H9 (cell line): ENCODE measurements at regions not wholly inside any gene's neighbourhood (a gene's known extent, or its start where the extent isn't known, plus 50 kb on each side); places are given as distances from the start of the nearest gene placed in this dataset.

Experiments
- DNase-seq: peaks from one replicate; pipeline ENCODE4 v3.0.0-alpha.2; 2017
- H2AFZ ChIP-seq: one replicate; pipeline ENCODE4 v1.6.1; 2013; ENCODE audit warnings: mild to moderate bottlenecking, low read length, control low read depth, moderate library complexity
- H2AK5ac ChIP-seq: 2 replicates; pipeline ENCODE4 v1.6.1; 2013; ENCODE audit warnings: low read length, control low read depth, mixed read lengths; ENCODE audit not compliant: insufficient read length
- H2BK120ac ChIP-seq: one replicate; pipeline ENCODE4 v1.6.1; 2013; ENCODE audit warnings: low read depth, mild to moderate bottlenecking, low read length, control low read depth, inconsistent platforms; ENCODE audit not compliant: poor library complexity, severe bottlenecking
- H2BK12ac ChIP-seq: 2 replicates; pipeline ENCODE4 v1.6.1; 2013; ENCODE audit warnings: low read length, control low read depth, mixed read lengths, low read depth; ENCODE audit not compliant: insufficient read length
- H2BK15ac ChIP-seq: 2 replicates; pipeline ENCODE4 v1.6.1; 2013; ENCODE audit warnings: low read depth, low read length, control low read depth
- H2BK20ac ChIP-seq: one replicate; pipeline ENCODE4 v1.6.1; 2013; ENCODE audit warnings: low read depth, mild to moderate bottlenecking, low read length, control low read depth, inconsistent platforms; ENCODE audit not compliant: poor library complexity, severe bottlenecking
- H2BK5ac ChIP-seq: 2 replicates; pipeline ENCODE4 v1.6.1; 2013; ENCODE audit warnings: low read length, control low read depth, mixed read lengths; ENCODE audit not compliant: insufficient read length
- H3K14ac ChIP-seq: 2 replicates; pipeline ENCODE4 v1.6.1; 2013; ENCODE audit warnings: low read length, control low read depth; ENCODE audit not compliant: insufficient read depth
- H3K18ac ChIP-seq: 2 replicates; pipeline ENCODE4 v1.6.1; 2013; ENCODE audit warnings: low read depth, mild to moderate bottlenecking, mixed read lengths, low read length, control low read depth; ENCODE audit not compliant: insufficient read length
- H3K23ac ChIP-seq: 2 replicates; pipeline ENCODE4 v1.6.1; 2013; ENCODE audit warnings: low read length, control low read depth, mixed read lengths, low read depth; ENCODE audit not compliant: insufficient read length
- H3K23me2 ChIP-seq: 2 replicates; pipeline ENCODE4 v1.6.1; 2013; ENCODE audit warnings: low read depth, mild to moderate bottlenecking, mixed read lengths, low read length, control low read depth; ENCODE audit not compliant: insufficient read length, poor library complexity, severe bottlenecking
- H3K27ac ChIP-seq: 2 replicates; pipeline ENCODE4 v1.5.1; 2013; ENCODE audit warnings: low read length, control low read depth, mixed read lengths, low read depth; ENCODE audit not compliant: insufficient read length
- H3K27me3 ChIP-seq: 2 replicates; pipeline ENCODE4 v1.6.1; 2013; ENCODE audit warnings: low read length, control low read depth, inconsistent platforms; ENCODE audit not compliant: insufficient read depth
- H3K4ac ChIP-seq: 2 replicates; pipeline ENCODE4 v1.6.1; 2013; ENCODE audit warnings: low read depth, mild to moderate bottlenecking, control low read depth, inconsistent platforms, low read length, moderate library complexity
- H3K4me1 ChIP-seq: 2 replicates; pipeline ENCODE4 v1.6.1; 2013; ENCODE audit warnings: low read length, control low read depth, inconsistent platforms; ENCODE audit not compliant: insufficient read depth
- H3K4me2 ChIP-seq: 2 replicates; pipeline ENCODE4 v1.6.1; 2013; ENCODE audit warnings: low read length, control low read depth, mixed read lengths; ENCODE audit not compliant: insufficient read length, insufficient read depth
- H3K56ac ChIP-seq: 2 replicates; pipeline ENCODE4 v1.6.1; 2013; ENCODE audit warnings: low read depth, mild to moderate bottlenecking, mixed read lengths, low read length, control low read depth; ENCODE audit not compliant: insufficient read length
- H3K79me1 ChIP-seq: 2 replicates; pipeline ENCODE4 v1.6.1; 2013; ENCODE audit warnings: low read depth, mild to moderate bottlenecking, moderate library complexity, low read length, control low read depth, inconsistent platforms; ENCODE audit not compliant: insufficient read depth, poor library complexity, severe bottlenecking
- H3K79me2 ChIP-seq: 2 replicates; pipeline ENCODE4 v1.6.1; 2013; ENCODE audit warnings: low read length, control low read depth, inconsistent platforms; ENCODE audit not compliant: insufficient read depth
- H3K9ac ChIP-seq: 2 replicates; pipeline ENCODE4 v1.6.1; 2013; ENCODE audit warnings: low read length, control low read depth, mixed read lengths; ENCODE audit not compliant: insufficient read length; ENCODE audit errors: extremely low read depth
- H3K9me3 ChIP-seq: one replicate; pipeline ENCODE4 v1.6.1; 2013; ENCODE audit warnings: low read depth, low read length, inconsistent platforms; ENCODE audit not compliant: control insufficient read depth
- H3T11ph ChIP-seq: one replicate; pipeline ENCODE4 v1.6.1; 2013; ENCODE audit warnings: mild to moderate bottlenecking, low read length, control low read depth, inconsistent platforms
- H4K20me1 ChIP-seq: one replicate; pipeline ENCODE4 v1.6.1; 2013; ENCODE audit not compliant: control insufficient read depth, insufficient read length, insufficient read depth
- H4K5ac ChIP-seq: 2 replicates; pipeline ENCODE4 v1.6.1; 2013; ENCODE audit warnings: low read depth, mild to moderate bottlenecking, mixed read lengths, low read length, control low read depth; ENCODE audit not compliant: insufficient read length
- H4K8ac ChIP-seq: replicated peaks from 2 replicates; pipeline ENCODE4 v1.6.1; 2013; ENCODE audit warnings: low read length, control low read depth, mixed read lengths, low read depth; ENCODE audit not compliant: insufficient read length
- H4K91ac ChIP-seq: 2 replicates; pipeline ENCODE4 v1.6.1; 2013; ENCODE audit warnings: low read depth, mild to moderate bottlenecking, moderate library complexity, mixed read lengths, low read length, control low read depth; ENCODE audit not compliant: insufficient read length
- H3K27ac Mint-ChIP-seq, 3 experiments: 2 replicates in 2 of 3; 3 replicates in 1 of 3; pipeline ENCODE4 v1.8.0; 2020 to 2021; ENCODE audit warnings: mixed read lengths in 3 of 3, mild to moderate bottlenecking in 1 of 3, moderate library complexity in 1 of 3
- H3K27me3 Mint-ChIP-seq: 2 replicates; pipeline ENCODE4 v1.8.0; 2021; ENCODE audit warnings: low read depth, mild to moderate bottlenecking, moderate library complexity, mixed read lengths
- H3K36me3 Mint-ChIP-seq, 3 experiments: 2 replicates in 2 of 3; 3 replicates in 1 of 3; pipeline ENCODE4 v1.8.0; 2020 to 2021; ENCODE audit warnings: low read depth in 3 of 3, mixed read lengths in 3 of 3; ENCODE audit not compliant: insufficient read depth in 1 of 3
- H3K4me1 Mint-ChIP-seq, 2 experiments: 2 replicates each; pipeline ENCODE4 v1.8.0; 2020; ENCODE audit warnings: mixed read lengths in 2 of 2
- H3K4me3 Mint-ChIP-seq, 2 experiments: 2 replicates in 1 of 2; 3 replicates in 1 of 2; pipeline ENCODE4 v1.8.0; 2020 to 2021; ENCODE audit warnings: mild to moderate bottlenecking in 2 of 2, mixed read lengths in 2 of 2, moderate library complexity in 1 of 2
- H3K9me3 Mint-ChIP-seq, 2 experiments: 2 replicates in 1 of 2; 3 replicates in 1 of 2; pipeline ENCODE4 v1.8.0; 2020; ENCODE audit warnings: mild to moderate bottlenecking in 2 of 2, mixed read lengths in 2 of 2, moderate library complexity in 1 of 2
- WGBS: extraction: QIAGEN DNeasy Blood & Tissue Kit; methylation state at CpG from one replicate; pipeline ENCODE4 v1.1.7; 2013; ENCODE audit warnings: missing lambda C conversion rate, low lambda C conversion rate, mixed read lengths; ENCODE audit not compliant: insufficient read length; ENCODE audit errors: extremely low coverage; 5-methylcytosine and 5-hydroxymethylcytosine counted together
- TF ChIP-seq, protein P1 (sequence below): fragments of 200-600 bp; sonication (generic); conservative IDR thresholded peaks from 3 replicates; pipeline ENCODE4 v1.8.0; 2021; ENCODE audit warnings: antibody characterized with exemption, mild to moderate bottlenecking

DNA sequence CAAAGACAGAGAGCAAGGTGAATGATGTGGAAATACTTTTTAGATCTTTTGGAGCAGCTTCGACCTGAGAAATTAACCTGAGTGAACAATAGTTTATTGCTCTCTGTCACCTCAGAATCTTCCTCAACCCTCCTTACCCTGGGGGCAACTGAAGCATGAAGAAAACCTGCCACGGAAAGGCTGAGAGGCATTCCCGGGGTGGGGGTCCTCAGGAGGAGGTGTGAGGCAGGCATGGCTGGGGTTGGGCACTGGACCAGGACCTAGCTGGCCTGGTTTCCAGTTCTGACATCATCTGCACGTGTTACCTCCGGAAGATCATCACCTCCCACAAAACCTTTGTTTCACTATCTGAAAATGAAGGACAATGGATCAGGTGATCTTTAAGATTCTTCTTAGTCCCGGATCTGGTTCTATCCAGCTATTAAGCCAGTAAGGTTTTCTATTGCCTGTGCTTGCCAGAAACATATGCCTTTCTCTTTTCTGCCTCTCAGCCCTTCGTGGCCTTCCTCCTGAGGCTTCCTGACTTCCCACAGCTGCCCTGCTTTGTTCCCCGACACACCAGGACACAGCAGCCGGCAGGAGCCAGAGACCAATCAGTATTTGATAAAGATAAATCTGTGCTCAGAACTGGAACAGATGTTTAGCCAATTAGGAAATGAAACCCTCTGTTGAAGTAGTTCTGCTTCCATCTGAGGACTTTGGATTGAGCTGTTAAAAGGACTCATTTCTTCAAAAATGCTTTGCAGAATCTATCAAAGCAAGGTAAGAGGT is 232.5 kb downstream of the TDRD15 start:
- Histone ChIP-seq H3K27ac (no peak overlapping the region), H4K8ac (no peak overlapping the region), H3T11ph (no peak overlapping the region), H3K79me1 (no peaks in the 10 kb centered on the region), H4K5ac (no peak overlapping the region), H2BK20ac (no peak overlapping the region), H4K91ac (no peak overlapping the region), H4K20me1 (no peaks in the 10 kb centered on the region), H2BK12ac (no peak overlapping the region), H3K79me2 (no peaks in the 10 kb centered on the region), H3K18ac (no peak overlapping the region), H3K4me1 (no peaks in the 10 kb centered on the region), H3K4me2 (no peak overlapping the region), H2BK5ac (no peak overlapping the region), H3K56ac (no peak overlapping the region), H3K27me3 (no peaks in the 10 kb centered on the region), H2BK15ac (no peak overlapping the region), H3K4ac (no peak overlapping the region), H3K23ac (no peak overlapping the region), H3K9me3 (peaks cover 14% of the 10 kb centered on the region), H2AK5ac (no peak overlapping the region), H3K23me2 (no peaks in the 10 kb centered on the region), H2BK120ac (no peak overlapping the region), H3K14ac (no peak overlapping the region), H3K9ac (no peak overlapping the region), H2AFZ (no peak overlapping the region)
- Mint-ChIP-seq H3K4me1 (peaks cover 3 to 4% of the 10 kb centered on the region in 2 experiments; a peak in 3 of 4 replicates), H3K36me3 (peaks cover 6 to 18% (median 13%) of the 10 kb centered on the region in 3 experiments; a peak in 5 of 7 replicates), H3K4me3 (no peak overlapping the region), H3K27ac (no peak overlapping the region), H3K9me3 (peaks cover 15 to 16% of the 10 kb centered on the region in 2 experiments), H3K27me3 (no peaks in the 10 kb centered on the region; the same call in 1 of the 2 replicates)
- WGBS = no CpG with 5 or more reads among the region's 9 CpGs
- no peak for DNase-seq
- TF ChIP-seq, protein P1, sequence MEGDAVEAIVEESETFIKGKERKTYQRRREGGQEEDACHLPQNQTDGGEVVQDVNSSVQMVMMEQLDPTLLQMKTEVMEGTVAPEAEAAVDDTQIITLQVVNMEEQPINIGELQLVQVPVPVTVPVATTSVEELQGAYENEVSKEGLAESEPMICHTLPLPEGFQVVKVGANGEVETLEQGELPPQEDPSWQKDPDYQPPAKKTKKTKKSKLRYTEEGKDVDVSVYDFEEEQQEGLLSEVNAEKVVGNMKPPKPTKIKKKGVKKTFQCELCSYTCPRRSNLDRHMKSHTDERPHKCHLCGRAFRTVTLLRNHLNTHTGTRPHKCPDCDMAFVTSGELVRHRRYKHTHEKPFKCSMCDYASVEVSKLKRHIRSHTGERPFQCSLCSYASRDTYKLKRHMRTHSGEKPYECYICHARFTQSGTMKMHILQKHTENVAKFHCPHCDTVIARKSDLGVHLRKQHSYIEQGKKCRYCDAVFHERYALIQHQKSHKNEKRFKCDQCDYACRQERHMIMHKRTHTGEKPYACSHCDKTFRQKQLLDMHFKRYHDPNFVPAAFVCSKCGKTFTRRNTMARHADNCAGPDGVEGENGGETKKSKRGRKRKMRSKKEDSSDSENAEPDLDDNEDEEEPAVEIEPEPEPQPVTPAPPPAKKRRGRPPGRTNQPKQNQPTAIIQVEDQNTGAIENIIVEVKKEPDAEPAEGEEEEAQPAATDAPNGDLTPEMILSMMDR = no peak
